Endothelial cell of umbilical vein (primary cell): ENCODE measurements at regions not wholly inside any gene's neighbourhood (a gene's known extent, or its start where the extent isn't known, plus 50 kb on each side); places are given as distances from the start of the nearest gene placed in this dataset.

ENCODE experiments used
- BruUV-seq: library from RNA; stranded (reverse); fragments of 400-500 nt; replicated peaks from 2 replicates; lab custom pipeline; 2021; lab: Mats Ljungman, UMichigan
- CTCF ChIA-PET: fragments of 300-600, 350-600 bp; sonication (Branson Sonifier 250); formaldehyde crosslinking; loops from one replicate; lab custom pipeline; 2021; ENCODE audit warnings: antibody characterized with exemption, inconsistent platforms; lab: Charles Lee
- POLR2A ChIA-PET: fragments of 300-600, 350-600 bp; sonication (Branson Sonifier 250); formaldehyde crosslinking; loops from one replicate; lab custom pipeline; 2021; ENCODE audit warnings: antibody characterized with exemption, inconsistent platforms; lab: Charles Lee
- DNase-seq: peaks from one replicate; pipeline ENCODE4 v3.0.0-alpha.2; 2011; ENCODE audit warnings: low read depth, low spot score
- FAIRE-seq: peaks from 2 replicates; lab custom pipeline; 2011; peaks lifted over from hg19 to GRCh38; lab: Jason Lieb, UNC
- H2AFZ ChIP-seq: 2 replicates; pipeline ENCODE4 v1.6.0; 2012; ENCODE audit warnings: low read depth, low read length, control low read depth, inconsistent platforms
- H3K27ac ChIP-seq: 2 replicates; pipeline ENCODE4 v1.5.1; 2011; ENCODE audit warnings: low read depth, mild to moderate bottlenecking, control low read depth, low read length, moderate library complexity; ENCODE audit not compliant: insufficient read depth
- H3K27me3 ChIP-seq, 2 experiments: 2 replicates each; pipeline versions ENCODE4 v1.6.0 to v1.6.1; 2011; ENCODE audit warnings: low read length in 2 of 2, mixed read lengths in 1 of 2; ENCODE audit not compliant: control insufficient read depth in 2 of 2, insufficient read depth in 2 of 2
- H3K36me3 ChIP-seq, 2 experiments: 2 replicates in 1 of 2; 3 replicates in 1 of 2; pipeline ENCODE4 v1.5.1; 2011; ENCODE audit warnings: low read length in 2 of 2, mild to moderate bottlenecking in 1 of 2, moderate library complexity in 1 of 2; ENCODE audit not compliant: control insufficient read depth in 2 of 2, insufficient read depth in 2 of 2; ENCODE audit errors: extremely low read depth in 1 of 2
- H3K4me1 ChIP-seq: 3 replicates; pipeline ENCODE4 v1.5.1; 2011; ENCODE audit warnings: mild to moderate bottlenecking, low read length; ENCODE audit not compliant: control insufficient read depth, insufficient read depth; ENCODE audit errors: extremely low read depth
- H3K4me2 ChIP-seq: 2 replicates; pipeline ENCODE4 v1.6.1; 2011; ENCODE audit warnings: low read length, control low read depth, mixed read lengths; ENCODE audit not compliant: insufficient read depth
- H3K4me3 ChIP-seq, 3 experiments: fragments of 200-600 bp in 1 of 3; sonication (generic), shearing (Covaris generic) in 1 of 3; replicated peaks in 1 of 3; 2 replicates each; pipeline ENCODE4 v1.5.1; 2011 to 2016; ENCODE audit warnings: control low read depth in 3 of 3, low read length in 3 of 3, mild to moderate bottlenecking in 2 of 3, inconsistent platforms in 1 of 3, low read depth in 1 of 3, moderate library complexity in 1 of 3; ENCODE audit not compliant: insufficient read depth in 1 of 3
- H3K79me2 ChIP-seq: 2 replicates; pipeline ENCODE4 v1.6.0; 2012; ENCODE audit warnings: low read length, inconsistent platforms; ENCODE audit not compliant: control insufficient read depth, insufficient read depth
- H3K9ac ChIP-seq: replicated peaks from 2 replicates; pipeline ENCODE3; 2011; ENCODE audit warnings: low read length, control low read depth; ENCODE audit not compliant: insufficient read depth; ENCODE audit errors: extremely low read depth
- H3K9me1 ChIP-seq: replicated peaks from 3 replicates; pipeline ENCODE4 v1.6.0; 2011; ENCODE audit warnings: mild to moderate bottlenecking, low read length; ENCODE audit not compliant: control insufficient read depth, insufficient read depth; ENCODE audit errors: extremely low read depth
- H3K9me3 ChIP-seq: replicated peaks from 2 replicates; pipeline ENCODE4 v1.5.1; 2012; ENCODE audit warnings: low read length, inconsistent platforms; ENCODE audit not compliant: control insufficient read depth, insufficient read depth
- H4K20me1 ChIP-seq: replicated peaks from 2 replicates; pipeline ENCODE3; 2011; ENCODE audit warnings: mild to moderate bottlenecking, low read length; ENCODE audit not compliant: control insufficient read depth, insufficient read depth; ENCODE audit errors: extremely low read depth
- EZH2 ChIP-seq: IDR thresholded peaks from 2 replicates; pipeline ENCODE4 v1.6.1; 2012; ENCODE audit warnings: borderline replicate concordance, low read depth, mild to moderate bottlenecking, moderate library complexity, low read length, inconsistent platforms; ENCODE audit not compliant: severe bottlenecking
- FOS ChIP-seq: IDR thresholded peaks from 2 replicates; pipeline ENCODE4 v1.6.1; 2011; ENCODE audit warnings: mild to moderate bottlenecking, low read length, moderate library complexity, borderline replicate concordance; ENCODE audit not compliant: insufficient read depth
- GATA2 ChIP-seq: IDR thresholded peaks from 2 replicates; pipeline ENCODE4 v1.7.0; 2011; ENCODE audit warnings: low read depth, mild to moderate bottlenecking, moderate library complexity, mixed read lengths, low read length; ENCODE audit not compliant: insufficient read length, insufficient read depth
- JUN ChIP-seq: IDR thresholded peaks from 2 replicates; pipeline ENCODE4 v1.6.1; 2011; ENCODE audit warnings: borderline replicate concordance, low read depth; ENCODE audit not compliant: insufficient read length, insufficient read depth
- MAX ChIP-seq: IDR thresholded peaks from 2 replicates; pipeline ENCODE4 v1.6.1; 2011; ENCODE audit not compliant: insufficient read depth, insufficient read length
- MYC ChIP-seq: IDR thresholded peaks from one replicate; pipeline ENCODE4 v1.6.1; 2011; ENCODE audit warnings: mild to moderate bottlenecking, low read depth, low read length
- POLR2A ChIP-seq: IDR thresholded peaks from 2 replicates; pipeline ENCODE4 v1.6.1; 2012; ENCODE audit warnings: low read depth, mild to moderate bottlenecking, control low read depth, low read length
- POLR2AphosphoS5 ChIP-seq: IDR thresholded peaks from 2 replicates; pipeline ENCODE4 v1.6.1; 2012; ENCODE audit warnings: low read depth, mild to moderate bottlenecking, control low read depth, low read length, moderate library complexity; ENCODE audit not compliant: insufficient read depth
- dilution Hi-C: fragments of 300-500 bp; cut with MboI; formaldehyde crosslinking; loops from one replicate; pipeline ENCODE4 v1.15.0; 2019; ENCODE audit warnings: low sequenced_read_pairs; ENCODE audit not compliant: extremely low pct_ligation_motif_present
- intact Hi-C: fragments of 100-400 bp; cut with micrococcal nuclease; formaldehyde crosslinking; loops from one replicate; pipeline ENCODE4 v1.10.0; 2022
- TF ChIP-seq, protein P1 (sequence below), 2 donors: IDR thresholded peaks; 1 replicate in 1 of 2; 2 replicates in 1 of 2; pipeline ENCODE4 v1.5.1; 2011; ENCODE audit warnings: low read length in 2 of 2, mild to moderate bottlenecking in 2 of 2, moderate library complexity in 2 of 2, control low read depth in 1 of 2, inconsistent platforms in 1 of 2, low read depth in 1 of 2; ENCODE audit not compliant: insufficient read depth in 1 of 2; ENCODE audit errors: extremely low read depth in 1 of 2

GRCh38 chr4:110415478-110415877 is 60.5 kb upstream of the ENPEP start:
- H3K4me2 ChIP-seq: no peak overlapping the region
- dilution Hi-C loops (no loop called here), intact Hi-C loops (no loop called here)

More at GRCh38 chr4:110415478-110415877, 60.5 kb upstream of the ENPEP start:
- FAIRE-seq (no peak), DNase-seq (no peak)
- H3K27me3 ChIP-seq: no peaks in the 10 kb centered on the region
- H3K79me2 ChIP-seq: no peaks in the 10 kb centered on the region
- H3K27ac ChIP-seq: no peak overlapping the region
- H3K4me3 ChIP-seq: no peak overlapping the region
- H2AFZ ChIP-seq: no peak overlapping the region
- H4K20me1 ChIP-seq: no peaks in the 10 kb centered on the region
- TF ChIP-seq FOS (no peak), POLR2AphosphoS5 (no peak), POLR2A (no peak), MYC (no peak), EZH2 (no peak), MAX (no peak), JUN (no peak), GATA2 (no peak)
- TF ChIP-seq, protein P1, sequence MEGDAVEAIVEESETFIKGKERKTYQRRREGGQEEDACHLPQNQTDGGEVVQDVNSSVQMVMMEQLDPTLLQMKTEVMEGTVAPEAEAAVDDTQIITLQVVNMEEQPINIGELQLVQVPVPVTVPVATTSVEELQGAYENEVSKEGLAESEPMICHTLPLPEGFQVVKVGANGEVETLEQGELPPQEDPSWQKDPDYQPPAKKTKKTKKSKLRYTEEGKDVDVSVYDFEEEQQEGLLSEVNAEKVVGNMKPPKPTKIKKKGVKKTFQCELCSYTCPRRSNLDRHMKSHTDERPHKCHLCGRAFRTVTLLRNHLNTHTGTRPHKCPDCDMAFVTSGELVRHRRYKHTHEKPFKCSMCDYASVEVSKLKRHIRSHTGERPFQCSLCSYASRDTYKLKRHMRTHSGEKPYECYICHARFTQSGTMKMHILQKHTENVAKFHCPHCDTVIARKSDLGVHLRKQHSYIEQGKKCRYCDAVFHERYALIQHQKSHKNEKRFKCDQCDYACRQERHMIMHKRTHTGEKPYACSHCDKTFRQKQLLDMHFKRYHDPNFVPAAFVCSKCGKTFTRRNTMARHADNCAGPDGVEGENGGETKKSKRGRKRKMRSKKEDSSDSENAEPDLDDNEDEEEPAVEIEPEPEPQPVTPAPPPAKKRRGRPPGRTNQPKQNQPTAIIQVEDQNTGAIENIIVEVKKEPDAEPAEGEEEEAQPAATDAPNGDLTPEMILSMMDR (IDR thresholded peaks at IDR 0.05; ENCODE audit: extremely low read depth in 1 of 2, insufficient read depth in 1 of 2, low read depth in 1 of 2, low read length in 2 of 2): no peak
- BruUV-seq: no TSS peak
- POLR2A ChIA-PET: no interaction called here
- no peaks in the 10 kb centered on the region for H3K4me1 ChIP-seq
- H3K9ac ChIP-seq: no peak overlapping the region
- no peaks in the 10 kb centered on the region for H3K9me3 ChIP-seq
- no peaks in the 10 kb centered on the region for H3K36me3 ChIP-seq
- CTCF ChIA-PET: interaction anchor here (0.7 kb wide), 1 partner anchor 45 kb away, joined by 4 read pairs; no protein-coding TSS in a partner anchor
- no peaks in the 10 kb centered on the region for H3K9me1 ChIP-seq
